Left ventricle myocardium inferior (tissue), 1 donor: ENCODE measurements at regions not wholly inside any gene's neighbourhood (a gene's known extent, or its start where the extent isn't known, plus 50 kb on each side); places are given as distances from the start of the nearest gene placed in this dataset.

Experiments used
- DNase-seq: peaks from one replicate; pipeline ENCODE4 v3.0.0-alpha.2; 2020
- H3K27ac ChIP-seq: fragments of 200-600 bp; replicated peaks from 2 replicates; pipeline ENCODE4 v1.8.0; 2021
- H3K27me3 ChIP-seq: fragments of 200-600 bp; 2 replicates; pipeline ENCODE4 v1.8.0; 2021; ENCODE audit warnings: low read depth
- H3K36me3 ChIP-seq: fragments of 200-600 bp; 2 replicates; pipeline ENCODE4 v1.8.0; 2021
- H3K4me1 ChIP-seq: fragments of 200-600 bp; 2 replicates; pipeline ENCODE4 v1.8.0; 2021
- H3K4me3 ChIP-seq: fragments of 200-600 bp; 2 replicates; pipeline ENCODE4 v1.8.0; 2021; ENCODE audit warnings: mild to moderate bottlenecking, moderate library complexity
- H3K9me3 ChIP-seq: fragments of 200-600 bp; replicated peaks from 2 replicates; pipeline ENCODE4 v1.8.0; 2021
- CTCF ChIP-seq: fragments of 200-600 bp; IDR thresholded peaks from 2 replicates; pipeline ENCODE4 v1.8.0; 2021; ENCODE audit warnings: antibody characterized with exemption, mild to moderate bottlenecking, borderline replicate concordance
- intact Hi-C: fragments of 100-400 bp; cut with micrococcal nuclease; formaldehyde crosslinking; loops from one replicate; pipeline ENCODE4 v1.11.0; 2022
- donor health status: DM: no; HTN: yes; CAD: no; lungs with severe emphysema.

- DNase-seq = no peak
- Histone ChIP-seq H3K27me3 (peaks cover 7% of the 10 kb centered on the region), H3K4me3 (no peak overlapping the region), H3K9me3 (no peaks in the 10 kb centered on the region), H3K36me3 (no peaks in the 10 kb centered on the region), H3K4me1 (no peaks in the 10 kb centered on the region), H3K27ac (no peak overlapping the region)
- TF ChIP-seq CTCF = no peak
- intact Hi-C loops = no loop called here
These were observed 813.2 kb downstream of the RNF144A start for GRCh38 chr2:7730449-7730848.

DNA sequence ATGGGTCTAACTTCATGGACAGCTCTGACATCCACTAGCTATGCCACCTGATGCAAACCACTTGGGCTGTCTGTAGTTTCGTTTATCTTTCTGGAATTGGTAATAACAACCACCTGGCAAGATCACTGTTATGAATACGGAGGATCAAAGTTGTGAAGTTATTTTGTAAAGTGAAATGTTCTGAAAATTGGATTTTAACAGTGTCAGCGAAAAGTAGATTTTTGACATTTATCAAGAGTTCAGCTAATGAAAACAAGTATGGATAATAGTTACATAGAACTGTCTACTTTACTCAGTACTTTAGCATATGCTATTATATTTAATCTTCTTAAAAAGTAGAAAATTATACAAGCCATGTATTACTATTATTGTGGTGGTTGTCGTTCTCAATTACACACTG, 813.8 kb downstream of the RNF144A start:
- Histone ChIP-seq H3K9me3 (no peaks in the 10 kb centered on the region), H3K27ac (no peak overlapping the region), H3K27me3 (peaks cover 7% of the 10 kb centered on the region), H3K36me3 (no peaks in the 10 kb centered on the region), H3K4me1 (no peaks in the 10 kb centered on the region), H3K4me3 (no peak overlapping the region)
- no peak for DNase-seq
- TF ChIP-seq CTCF = no peak
- intact Hi-C loops = no loop called here

DNA sequence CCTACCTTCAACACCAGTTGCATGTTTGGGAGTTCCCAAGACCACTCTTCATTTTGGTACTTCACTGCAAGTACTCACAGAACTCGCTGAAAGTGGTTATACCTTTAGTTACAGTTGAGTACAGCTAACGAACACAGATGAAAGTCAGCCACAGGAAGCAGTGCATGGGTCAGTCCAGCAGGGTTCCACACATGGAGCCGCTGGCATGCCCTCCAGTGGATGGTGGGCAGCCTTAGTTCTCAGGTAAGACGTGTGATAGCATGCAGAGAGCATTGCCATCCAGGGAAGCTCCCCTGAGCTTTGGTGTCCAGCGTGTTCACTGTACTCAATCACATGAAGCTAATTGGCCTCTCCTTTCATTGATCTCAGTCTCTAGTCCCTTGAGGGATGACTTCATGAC, 815.3 kb downstream of the RNF144A start:
- no peak for DNase-seq
- H3K4me3 ChIP-seq = no peak overlapping the region
- intact Hi-C loops = no loop called here
- H3K4me1 ChIP-seq = no peaks in the 10 kb centered on the region
- H3K9me3 ChIP-seq = no peaks in the 10 kb centered on the region
- H3K36me3 ChIP-seq = no peaks in the 10 kb centered on the region
- peaks cover 7% of the 10 kb centered on the region for H3K27me3 ChIP-seq
- TF ChIP-seq CTCF = no peak
- no peak overlapping the region for H3K27ac ChIP-seq

DNA sequence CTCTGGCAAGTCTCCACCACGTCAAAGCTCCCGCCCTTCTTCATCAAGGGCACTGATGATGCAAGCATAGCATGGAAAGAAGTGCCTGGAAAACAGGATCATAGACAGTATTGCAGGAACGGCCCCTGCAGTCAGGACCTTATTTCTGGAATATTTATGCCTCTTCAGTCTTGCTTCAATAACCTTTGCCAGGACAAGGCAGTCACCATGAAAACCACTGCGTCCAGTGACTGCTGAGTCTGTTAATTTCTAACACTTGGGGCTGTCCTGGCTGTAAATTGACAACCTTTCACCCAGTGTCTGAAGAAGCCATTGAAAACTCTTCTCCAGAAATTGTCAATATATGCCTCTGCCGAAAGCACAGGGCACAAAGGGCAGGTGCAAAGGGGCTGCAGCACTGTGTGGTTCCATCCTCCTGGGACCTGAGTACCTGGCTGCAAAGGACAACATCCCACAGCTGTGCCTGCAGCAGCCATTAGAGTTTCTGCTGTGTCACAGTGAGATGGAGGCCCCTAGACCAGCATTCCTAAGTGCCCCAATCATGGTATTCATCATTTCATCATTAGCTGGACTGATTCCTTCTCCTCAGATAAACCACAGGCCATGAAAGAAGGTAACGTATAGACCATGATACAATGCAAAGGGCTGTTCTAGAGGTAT, 819.6 kb downstream of the RNF144A start:
- Histone ChIP-seq H3K27me3 (no peaks in the 10 kb centered on the region), H3K4me1 (no peaks in the 10 kb centered on the region), H3K4me3 (no peak overlapping the region), H3K27ac (no peak overlapping the region), H3K9me3 (no peaks in the 10 kb centered on the region), H3K36me3 (no peaks in the 10 kb centered on the region)
- no peak for DNase-seq
- no peak for TF ChIP-seq CTCF
- intact Hi-C loops = no loop called here

- Histone ChIP-seq H3K36me3 (no peaks in the 10 kb centered on the region), H3K27me3 (no peaks in the 10 kb centered on the region), H3K4me3 (no peak overlapping the region), H3K9me3 (no peaks in the 10 kb centered on the region), H3K4me1 (no peaks in the 10 kb centered on the region), H3K27ac (no peak overlapping the region)
- intact Hi-C loops = no loop called here
- DNase-seq = no peak
- no peak for TF ChIP-seq CTCF
These were observed 821.4 kb downstream of the RNF144A start for GRCh38 chr2:7738596-7738995.

- Histone ChIP-seq H3K27me3 (no peaks in the 10 kb centered on the region), H3K27ac (no peak overlapping the region), H3K36me3 (no peaks in the 10 kb centered on the region), H3K4me1 (no peaks in the 10 kb centered on the region), H3K9me3 (no peaks in the 10 kb centered on the region), H3K4me3 (no peak overlapping the region)
- no peak for TF ChIP-seq CTCF
- DNase-seq = no peak
- intact Hi-C loops = no loop called here
These were observed 822.9 kb downstream of the RNF144A start for GRCh38 chr2:7740114-7740513.
